ENCODE measurements at regions not wholly inside any gene's neighbourhood (a gene's known extent, or its start where the extent isn't known, plus 50 kb on each side); places are given as distances from the start of the nearest gene placed in this dataset.
A peak's percentile ranks its signal among the peaks of the same experiment; 100 is the strongest.

DNA sequence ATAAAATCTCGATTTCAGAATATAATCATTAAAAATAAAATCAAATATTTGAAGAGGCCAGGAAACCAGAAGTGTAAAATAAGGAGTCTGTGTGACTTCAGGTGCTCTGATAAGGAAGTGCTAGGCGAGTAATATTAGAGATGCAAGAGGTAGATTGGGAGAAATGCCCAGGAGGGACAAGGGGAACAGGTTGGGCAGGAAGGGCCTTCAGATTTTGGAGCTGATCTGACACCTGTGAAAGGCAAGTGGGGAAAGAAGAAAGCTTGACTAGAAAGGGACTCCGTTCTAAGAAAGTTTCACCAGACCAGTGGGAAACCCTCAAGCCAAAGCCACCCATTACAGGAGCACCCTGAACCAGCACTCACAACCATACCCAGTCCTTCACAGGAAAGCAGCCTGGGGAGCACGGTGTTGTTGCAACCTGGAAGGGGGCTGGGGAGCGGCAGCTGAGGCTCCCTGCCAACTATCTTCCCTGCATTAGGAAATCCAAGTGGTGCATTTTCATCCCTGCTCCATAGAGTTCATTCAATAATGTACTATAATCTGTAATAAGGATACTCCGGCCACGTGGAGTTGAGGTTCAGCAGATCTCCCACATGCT lies 57.5 kb upstream of the GREB1L start:
- intact Hi-C loops (cut with DNase I), result no loop called here
- no peak overlapping the region for H3K4me3 ChIP-seq
- TF ChIP-seq, protein P1, sequence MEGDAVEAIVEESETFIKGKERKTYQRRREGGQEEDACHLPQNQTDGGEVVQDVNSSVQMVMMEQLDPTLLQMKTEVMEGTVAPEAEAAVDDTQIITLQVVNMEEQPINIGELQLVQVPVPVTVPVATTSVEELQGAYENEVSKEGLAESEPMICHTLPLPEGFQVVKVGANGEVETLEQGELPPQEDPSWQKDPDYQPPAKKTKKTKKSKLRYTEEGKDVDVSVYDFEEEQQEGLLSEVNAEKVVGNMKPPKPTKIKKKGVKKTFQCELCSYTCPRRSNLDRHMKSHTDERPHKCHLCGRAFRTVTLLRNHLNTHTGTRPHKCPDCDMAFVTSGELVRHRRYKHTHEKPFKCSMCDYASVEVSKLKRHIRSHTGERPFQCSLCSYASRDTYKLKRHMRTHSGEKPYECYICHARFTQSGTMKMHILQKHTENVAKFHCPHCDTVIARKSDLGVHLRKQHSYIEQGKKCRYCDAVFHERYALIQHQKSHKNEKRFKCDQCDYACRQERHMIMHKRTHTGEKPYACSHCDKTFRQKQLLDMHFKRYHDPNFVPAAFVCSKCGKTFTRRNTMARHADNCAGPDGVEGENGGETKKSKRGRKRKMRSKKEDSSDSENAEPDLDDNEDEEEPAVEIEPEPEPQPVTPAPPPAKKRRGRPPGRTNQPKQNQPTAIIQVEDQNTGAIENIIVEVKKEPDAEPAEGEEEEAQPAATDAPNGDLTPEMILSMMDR (IDR thresholded peaks at IDR 0.05), result no peak

DNA sequence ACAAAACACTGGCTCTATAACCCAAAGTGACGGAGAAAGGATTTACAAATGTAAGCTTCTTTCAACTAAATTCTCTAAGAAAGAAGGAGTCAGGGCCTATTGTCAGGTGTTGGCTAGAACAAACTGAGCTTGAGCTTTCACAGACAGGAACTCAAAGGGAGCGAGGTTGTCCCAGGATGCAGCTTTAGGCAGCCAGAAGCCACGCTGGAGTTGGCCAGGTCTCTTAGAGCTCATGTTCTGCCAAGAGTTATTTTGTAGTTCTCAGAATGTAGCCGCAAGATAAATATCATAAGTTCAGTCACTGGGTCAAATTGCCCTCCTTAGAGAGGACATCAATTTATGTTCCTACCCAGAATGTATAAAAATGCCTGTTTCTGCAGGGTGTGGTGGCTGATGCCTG lies 54.1 kb upstream of the GREB1L start:
- intact Hi-C loops (cut with DNase I), result no loop called here
- Histone ChIP-seq H3K27me3 (no peaks in the 10 kb centered on the region), H3K36me3 (no peaks in the 10 kb centered on the region), H3K4me3 (no peak overlapping the region), H3K4me1 (no peaks in the 10 kb centered on the region), H3K9me3 (no peaks in the 10 kb centered on the region), H3K27ac (no peak overlapping the region)
- no peak for DNase-seq (ENCODE audit: low spot score in 2 of 2)
- TF ChIP-seq, protein P1 (IDR thresholded peaks at IDR 0.05), result no peak

More for the DNA sequence above, 57.5 kb upstream of the GREB1L start:
- no peaks in the 10 kb centered on the region for H3K36me3 ChIP-seq
- H3K9me3 ChIP-seq, result no peaks in the 10 kb centered on the region
- no peak overlapping the region for H3K27ac ChIP-seq
- peaks cover 0 to 3% of the 10 kb centered on the region in 2 donors for H3K4me1 ChIP-seq
- no peak for DNase-seq (ENCODE audit: low spot score in 2 of 2)
- no peaks in the 10 kb centered on the region for H3K27me3 ChIP-seq

DNA sequence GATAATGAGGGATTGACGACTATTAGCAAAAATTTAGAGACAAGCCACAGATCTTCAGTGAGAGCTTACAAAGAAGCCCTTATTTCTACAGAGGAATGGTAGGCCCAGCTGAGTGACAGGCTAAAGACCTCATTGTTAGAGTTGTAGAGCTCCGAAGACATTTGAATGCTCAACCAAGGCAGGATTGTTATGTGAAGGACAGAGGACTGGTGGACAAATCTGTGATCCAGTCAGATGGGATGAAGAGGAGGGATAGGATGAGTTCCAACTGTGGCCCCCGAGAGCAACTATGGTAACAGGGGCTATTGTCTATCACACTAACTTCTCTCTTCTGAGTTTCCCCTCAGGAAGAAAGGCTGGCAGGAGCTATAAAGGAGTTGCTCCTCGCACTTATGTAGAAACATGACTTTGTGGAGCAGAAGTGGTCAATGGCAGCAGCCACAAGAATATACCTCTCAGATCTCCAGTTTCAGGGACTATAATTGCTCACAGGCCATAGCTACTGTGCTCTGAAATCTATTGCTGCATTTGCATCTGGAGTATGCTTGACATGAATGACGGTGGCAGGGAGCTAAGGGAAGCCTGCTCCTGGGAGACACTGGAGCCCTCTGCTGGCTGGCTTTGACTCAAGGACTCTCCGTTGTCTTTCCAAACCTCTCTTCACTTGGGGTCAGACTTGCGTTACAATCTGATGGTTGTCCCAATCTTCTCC lies 50.3 kb upstream of the GREB1L start:
- intact Hi-C loops (cut with DNase I), result loop anchor here (10.0 kb wide), 3 partner anchors 313 to 663 kb away; no protein-coding TSS in a partner anchor
- H3K4me3 ChIP-seq, result no peak overlapping the region
- H3K36me3 ChIP-seq, result no peaks in the 10 kb centered on the region
- DNase-seq (ENCODE audit: low spot score in 2 of 2), result no peak
- H3K27me3 ChIP-seq, result no peaks in the 10 kb centered on the region
- no peaks in the 10 kb centered on the region for H3K9me3 ChIP-seq
- TF ChIP-seq, protein P1 (IDR thresholded peaks at IDR 0.05), result peak in 2 of 3 experiments; percentile 22 to 44
- no peak overlapping the region for H3K27ac ChIP-seq
- no peaks in the 10 kb centered on the region for H3K4me1 ChIP-seq

Measured in ascending aorta (tissue), 2 donors.